Hepatic stellate cell (primary cell): ENCODE measurements at regions not wholly inside any gene's neighbourhood (a gene's known extent, or its start where the extent isn't known, plus 50 kb on each side); places are given as distances from the start of the nearest gene placed in this dataset.

Experiments
- DNase-seq: peaks from one replicate; pipeline ENCODE4 v3.0.0; 2011; ENCODE audit warnings: low spot score

GRCh38 chr1:235925016-235925415, 58.3 kb upstream of the LYST start:
- no peak for DNase-seq

GRCh38 chr1:235923466-235924021, 56.8 kb upstream of the LYST start:
- peak; percentile 59 for DNase-seq

GRCh38 chr1:235920596-235921375, 54.1 kb upstream of the LYST start:
- no peak for DNase-seq

GRCh38 chr1:235919833-235920441, 53.2 kb upstream of the LYST start:
- DNase-seq, result no peak

- no peak for DNase-seq
Observed at GRCh38 chr1:235919127-235919832, 52.6 kb upstream of the LYST start.

GRCh38 chr1:235918465-235918864, 51.8 kb upstream of the LYST start:
- no peak for DNase-seq

GRCh38 chr1:235918032-235918431, 51.3 kb upstream of the LYST start:
- DNase-seq, result no peak

GRCh38 chr1:235917267-235917811, 50.6 kb upstream of the LYST start:
- peak; percentile 84 for DNase-seq
